ENCODE measurements at regions not wholly inside any gene's neighbourhood (a gene's known extent, or its start where the extent isn't known, plus 50 kb on each side); places are given as distances from the start of the nearest gene placed in this dataset.

DNA sequence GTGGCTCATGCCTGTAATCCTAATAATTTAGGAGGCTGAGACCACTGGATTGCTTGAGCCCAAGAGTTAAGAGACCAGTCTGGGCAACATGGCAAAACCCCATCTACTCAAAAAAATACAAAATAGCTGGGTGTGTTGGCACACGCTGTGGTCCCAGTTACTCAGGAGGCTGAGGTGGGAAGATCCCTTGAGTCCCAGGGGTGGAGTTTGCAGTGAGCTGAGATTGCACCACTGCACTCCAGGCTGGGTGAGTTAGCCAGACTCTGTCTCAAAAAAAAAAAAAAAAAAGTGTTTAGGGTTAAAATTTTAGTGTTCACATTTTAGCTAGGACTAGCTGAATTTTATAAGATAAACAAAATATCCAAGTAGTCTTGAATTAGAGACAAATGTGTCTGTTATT is 1340.1 kb upstream of the EPHA6 start:
- TF ChIP-seq, protein P1, sequence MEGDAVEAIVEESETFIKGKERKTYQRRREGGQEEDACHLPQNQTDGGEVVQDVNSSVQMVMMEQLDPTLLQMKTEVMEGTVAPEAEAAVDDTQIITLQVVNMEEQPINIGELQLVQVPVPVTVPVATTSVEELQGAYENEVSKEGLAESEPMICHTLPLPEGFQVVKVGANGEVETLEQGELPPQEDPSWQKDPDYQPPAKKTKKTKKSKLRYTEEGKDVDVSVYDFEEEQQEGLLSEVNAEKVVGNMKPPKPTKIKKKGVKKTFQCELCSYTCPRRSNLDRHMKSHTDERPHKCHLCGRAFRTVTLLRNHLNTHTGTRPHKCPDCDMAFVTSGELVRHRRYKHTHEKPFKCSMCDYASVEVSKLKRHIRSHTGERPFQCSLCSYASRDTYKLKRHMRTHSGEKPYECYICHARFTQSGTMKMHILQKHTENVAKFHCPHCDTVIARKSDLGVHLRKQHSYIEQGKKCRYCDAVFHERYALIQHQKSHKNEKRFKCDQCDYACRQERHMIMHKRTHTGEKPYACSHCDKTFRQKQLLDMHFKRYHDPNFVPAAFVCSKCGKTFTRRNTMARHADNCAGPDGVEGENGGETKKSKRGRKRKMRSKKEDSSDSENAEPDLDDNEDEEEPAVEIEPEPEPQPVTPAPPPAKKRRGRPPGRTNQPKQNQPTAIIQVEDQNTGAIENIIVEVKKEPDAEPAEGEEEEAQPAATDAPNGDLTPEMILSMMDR (conservative IDR thresholded peaks at IDR 0.05; ENCODE audit: low read depth in 2 of 2): no peak
- no peak for TF ChIP-seq EZH2 (IDR thresholded peaks at IDR 0.05; ENCODE audit: low read depth, unreplicated experiment)

Data from GM23338 (cell line).